Esophagus squamous epithelium (tissue), 5 donors: ENCODE measurements at regions not wholly inside any gene's neighbourhood (a gene's known extent, or its start where the extent isn't known, plus 50 kb on each side); places are given as distances from the start of the nearest gene placed in this dataset.
"Not testable (repeated sequence)": the region's sequence is repeated elsewhere in the genome, so short reads cannot be mapped to it uniquely, and the experiment has no call there.

ENCODE experiments used
- DNase-seq: peaks from one replicate; lab custom pipeline; 2025; lab: John Stamatoyannopoulos, UW
- H3K27ac ChIP-seq, 4 donors: fragments of 200-600 bp; sonication (generic); one replicate each; pipeline ENCODE4 v1.5.1; 2016 to 2019; ENCODE audit warnings: mild to moderate bottlenecking in 1 of 4
- H3K27me3 ChIP-seq, 4 donors: fragments of 200-600 bp; sonication (generic); 1 replicate in 3 of 4; 2 replicates in 1 of 4; pipeline versions ENCODE4 v1.5.1 to v1.6.0; 2017 to 2021; ENCODE audit warnings: antibody characterized with exemption in 1 of 4
- H3K36me3 ChIP-seq, 3 donors: fragments of 200-600 bp; sonication (generic); one replicate each; pipeline ENCODE4 v1.5.1; 2016 to 2019
- H3K4me1 ChIP-seq, 3 donors: fragments of 200-600 bp; sonication (generic); one replicate each; pipeline ENCODE4 v1.5.1; 2017 to 2019
- H3K4me3 ChIP-seq, 4 donors: fragments of 200-600 bp; sonication (generic); 1 replicate in 3 of 4; 2 replicates in 1 of 4; pipeline ENCODE4 v1.5.1; 2016 to 2019; ENCODE audit warnings: mild to moderate bottlenecking in 2 of 4, moderate library complexity in 1 of 4
- H3K9me3 ChIP-seq, 3 donors: fragments of 200-600 bp; sonication (generic); one replicate each; pipeline ENCODE4 v1.5.1; 2016 to 2019
- POLR2A ChIP-seq, 4 donors: fragments of 450-650 bp; IDR thresholded peaks; one replicate each; pipeline ENCODE4 v1.6.1; 2017; ENCODE audit warnings: antibody characterized with exemption in 4 of 4, mild to moderate bottlenecking in 4 of 4, moderate library complexity in 3 of 4
- WGBS, 2 donors: methylation state at CpG; one replicate each; pipeline ENCODE4 v1.1.5; 2018; 5-methylcytosine and 5-hydroxymethylcytosine counted together
- intact Hi-C: fragments of 100-400 bp; cut with DNase I; formaldehyde crosslinking; loops from one replicate; pipeline ENCODE4 v1.15.0; 2022
- donor health status: DM: yes; HTN: yes; CAD: no.

DNA sequence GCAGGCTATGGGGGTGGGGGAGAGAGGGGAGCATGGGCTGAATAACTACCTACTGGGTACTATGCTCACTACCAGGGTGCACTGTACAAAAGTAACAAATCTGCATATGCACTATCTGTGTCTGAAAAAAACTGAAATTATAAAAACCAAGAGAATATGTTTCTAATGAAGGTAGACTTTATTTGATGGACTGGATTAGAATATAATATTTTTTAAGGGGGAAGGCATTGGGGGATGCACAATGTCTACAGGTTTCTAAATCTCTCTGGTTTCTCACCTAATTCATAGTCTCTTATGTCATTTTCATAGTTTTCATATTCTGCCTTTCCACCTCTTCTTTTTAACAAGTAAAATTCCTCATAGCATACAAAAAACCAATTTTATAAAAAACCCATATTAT is 200.8 kb upstream of the C1QTNF3 start:
- intact Hi-C loops, H3K36me3 ChIP-seq, DNase-seq, H3K27me3 ChIP-seq, H3K9me3 ChIP-seq: not testable (repeated sequence)
- Histone ChIP-seq H3K4me3 (peak overlapping the region in 3 of 4 donors; percentile 50 to 76 (median 59)), H3K27ac (peak overlapping the region in 2 of 4 donors; percentile 87 to 93), H3K4me1 (peaks cover 0 to 17% (median 0%) of the 10 kb centered on the region in 3 donors)

DNA sequence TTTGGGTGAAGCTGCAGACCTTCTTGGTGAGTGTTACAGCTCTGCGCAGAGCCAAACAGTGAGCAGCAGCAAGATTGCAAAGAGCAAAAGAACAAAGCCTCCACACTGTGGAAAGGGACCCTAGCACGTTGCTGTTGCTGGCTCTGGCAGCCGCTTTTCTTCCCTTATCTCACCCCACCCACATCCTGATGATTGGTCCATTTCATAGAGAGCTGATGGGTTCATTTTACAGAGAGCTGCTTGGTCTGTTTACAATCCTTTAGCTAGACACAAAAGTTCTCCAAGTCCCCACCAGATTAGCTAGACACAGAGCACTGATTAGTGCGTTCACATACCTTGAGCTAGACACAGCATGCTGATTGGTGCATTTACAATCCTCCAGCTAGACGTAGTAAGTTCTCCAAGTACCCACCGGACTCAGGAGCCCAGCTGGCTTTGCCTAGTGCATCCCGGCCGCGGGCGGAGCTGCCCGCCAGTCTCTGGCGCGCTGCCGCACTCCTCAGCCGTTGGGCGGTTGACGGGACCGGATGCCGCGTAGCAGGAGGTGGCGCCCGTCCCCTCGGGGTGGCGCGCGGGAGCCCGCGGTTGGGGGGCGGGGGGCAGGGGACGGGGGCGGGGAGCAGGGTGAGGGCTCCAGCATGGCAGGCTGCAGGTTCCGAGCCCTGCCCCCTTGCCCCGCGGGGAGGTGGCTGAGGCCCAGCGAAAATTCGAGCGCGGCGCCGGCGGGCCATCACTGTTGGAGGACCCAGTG is 201.4 kb upstream of the C1QTNF3 start:
- peak overlapping the region; percentile 50 to 76 (median 57) for H3K4me3 ChIP-seq
- H3K27ac ChIP-seq = peak overlapping the region; percentile 87 to 96 (median 92)
- peak in 1 of 4 donors; percentile 35 for TF ChIP-seq POLR2A (IDR thresholded peaks at IDR 0.05)

DNA sequence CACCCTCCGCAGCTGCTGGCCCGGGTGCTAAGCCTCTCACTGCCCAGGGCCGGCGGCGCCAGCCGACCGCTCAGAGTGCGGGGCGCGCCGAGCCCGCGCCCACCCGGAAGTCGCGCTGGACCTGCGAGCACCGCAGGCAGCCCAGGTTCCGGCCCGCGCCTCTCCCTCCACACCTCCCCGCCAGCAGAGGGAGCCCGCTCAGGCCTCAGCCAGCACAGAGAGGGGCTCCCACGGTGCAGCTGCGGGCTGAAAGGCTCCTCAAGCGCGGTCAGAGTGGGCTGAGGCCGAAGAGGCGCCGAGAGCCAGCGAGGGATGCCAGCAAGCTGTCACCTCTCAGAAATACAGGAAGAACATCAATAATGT is 202.0 kb upstream of the C1QTNF3 start:
- H3K9me3 ChIP-seq, H3K36me3 ChIP-seq, intact Hi-C loops, H3K27me3 ChIP-seq, DNase-seq: not testable (repeated sequence)
- Histone ChIP-seq H3K4me3 (peak overlapping the region; percentile 50 to 76 (median 57)), H3K4me1 (peaks cover 0 to 20% (median 0%) of the 10 kb centered on the region in 3 donors), H3K27ac (peak overlapping the region; percentile 87 to 96 (median 92))
- no CpG with 5 or more reads among the region's 31 CpGs for WGBS, 2 donors

More for the DNA sequence above, 201.4 kb upstream of the C1QTNF3 start:
- 0% methylated on average over 1 to 3 of the region's 41 CpGs for WGBS, 2 donors
- H3K9me3 ChIP-seq, DNase-seq, H3K36me3 ChIP-seq, H3K27me3 ChIP-seq, intact Hi-C loops: not testable (repeated sequence)
- peaks cover 0 to 20% (median 0%) of the 10 kb centered on the region in 3 donors for H3K4me1 ChIP-seq

DNA sequence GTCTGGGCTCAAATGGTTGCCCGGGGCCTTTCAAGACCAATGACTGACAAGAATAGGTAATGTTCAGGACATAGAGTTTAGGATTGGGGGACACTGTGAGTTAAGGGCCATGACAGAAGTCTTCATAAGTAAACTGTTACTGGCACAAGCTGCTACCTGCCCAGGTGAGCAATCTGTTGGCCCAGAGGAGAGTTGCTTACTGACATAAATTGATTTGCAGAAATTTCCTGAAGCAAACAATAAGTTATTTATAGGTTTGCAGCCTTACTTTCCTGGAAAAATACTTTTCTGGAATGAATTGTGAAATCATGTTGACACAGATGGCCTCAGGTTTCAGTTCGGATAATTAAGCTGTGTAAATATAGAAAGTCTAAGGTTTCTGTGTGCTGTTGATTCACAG is 202.8 kb upstream of the C1QTNF3 start:
- DNase-seq, intact Hi-C loops, H3K27me3 ChIP-seq, H3K36me3 ChIP-seq, H3K9me3 ChIP-seq: not testable (repeated sequence)
- peaks cover 0 to 20% (median 0%) of the 10 kb centered on the region in 3 donors for H3K4me1 ChIP-seq
- WGBS, 2 donors = 18 to 36% methylated on average over 2 of the region's 2 CpGs
- peak overlapping the region in 3 of 4 donors; percentile 27 to 52 (median 28) for H3K4me3 ChIP-seq
- H3K27ac ChIP-seq = peak overlapping the region; percentile 59 to 76 (median 75)

DNA sequence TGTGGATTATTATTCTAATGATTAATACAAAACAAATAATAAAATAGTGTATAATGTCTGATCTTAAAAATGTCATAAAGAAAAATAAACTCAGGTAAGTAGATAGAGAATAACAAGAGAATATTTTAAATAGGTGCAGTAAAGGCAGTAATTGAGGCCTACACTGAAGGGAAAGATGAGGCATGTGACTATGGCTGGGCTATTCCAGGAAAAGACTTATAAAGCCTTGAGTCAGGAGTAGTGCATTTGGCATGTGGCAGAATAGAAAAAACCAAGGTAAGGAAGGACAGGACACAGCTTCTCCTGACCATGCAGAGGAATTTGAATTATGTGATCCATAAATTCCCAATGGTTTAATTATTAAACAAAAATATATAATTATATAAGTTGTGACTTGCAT is 215.6 kb upstream of the C1QTNF3 start:
- intact Hi-C loops, H3K27me3 ChIP-seq, H3K9me3 ChIP-seq, DNase-seq, H3K4me1 ChIP-seq, H3K4me3 ChIP-seq, H3K27ac ChIP-seq, H3K36me3 ChIP-seq: not testable (repeated sequence)

DNA sequence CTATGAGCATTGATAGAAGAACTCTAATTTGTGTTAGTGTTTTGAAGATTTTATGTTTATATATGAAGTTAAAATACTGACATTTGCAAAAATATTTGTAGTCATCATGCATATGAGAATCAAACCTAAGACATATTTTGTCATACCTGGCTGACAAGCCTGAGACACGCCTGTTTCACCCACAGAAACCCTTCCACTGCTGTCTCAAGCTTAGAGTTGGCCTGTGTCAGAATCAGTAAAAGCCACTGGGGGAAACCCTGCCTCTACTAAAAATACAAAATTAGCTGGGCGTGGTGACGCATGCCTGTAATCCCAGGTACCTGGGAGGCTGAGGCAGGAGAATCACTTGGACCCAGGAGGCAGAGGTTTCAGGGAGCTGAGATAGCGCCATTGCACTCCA is 218.0 kb upstream of the C1QTNF3 start:
- 60 to 63% methylated on average over 3 of the region's 4 CpGs for WGBS, 2 donors

DNA sequence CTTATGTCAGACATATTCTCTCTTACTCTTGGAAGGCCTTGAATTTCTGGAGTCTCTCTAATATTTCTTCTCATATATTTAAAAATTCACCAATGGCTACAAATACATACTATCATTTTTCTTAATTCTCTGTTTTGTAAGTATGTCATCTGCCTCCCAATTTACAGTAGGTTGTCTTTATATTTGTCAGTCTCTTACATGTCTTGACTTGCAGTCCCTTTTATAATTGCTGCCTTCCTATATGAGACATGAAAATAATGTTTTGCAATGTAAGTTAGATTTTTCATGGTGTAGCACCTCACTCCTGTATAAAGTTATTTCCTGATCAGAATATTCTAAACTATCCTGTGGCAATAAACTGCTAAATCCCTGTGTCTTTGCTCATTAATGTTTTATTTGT is 223.1 kb upstream of the C1QTNF3 start:
- DNase-seq, H3K36me3 ChIP-seq, intact Hi-C loops, H3K4me3 ChIP-seq, H3K27ac ChIP-seq, H3K4me1 ChIP-seq, H3K27me3 ChIP-seq, H3K9me3 ChIP-seq: not testable (repeated sequence)

More for the DNA sequence above, 218.0 kb upstream of the C1QTNF3 start:
- H3K27me3 ChIP-seq, H3K9me3 ChIP-seq, H3K27ac ChIP-seq, DNase-seq, intact Hi-C loops, H3K4me1 ChIP-seq, H3K36me3 ChIP-seq, H3K4me3 ChIP-seq: not testable (repeated sequence)

DNA sequence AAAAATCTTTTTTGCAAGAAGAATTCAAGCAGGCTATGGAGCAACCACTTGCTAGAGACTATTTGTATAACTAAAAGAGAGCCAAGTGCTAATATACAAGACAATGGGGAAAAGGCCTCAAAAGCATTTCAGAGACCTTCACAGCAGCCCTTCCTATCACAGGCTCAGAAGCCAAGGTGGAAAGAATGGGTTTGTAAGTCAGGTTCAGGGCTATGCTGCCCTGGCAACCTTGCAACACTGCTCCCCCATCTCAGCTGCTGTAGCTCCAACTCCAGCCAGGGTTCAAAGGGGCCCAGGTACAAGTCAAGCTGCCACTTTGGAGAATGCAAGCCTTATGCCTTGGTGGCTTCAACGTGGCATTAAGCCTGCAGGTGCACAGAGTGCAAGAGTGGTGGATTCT is 253.7 kb upstream of the C1QTNF3 start:
- H3K9me3 ChIP-seq, H3K4me3 ChIP-seq, DNase-seq, intact Hi-C loops, H3K27ac ChIP-seq, H3K27me3 ChIP-seq, H3K4me1 ChIP-seq, H3K36me3 ChIP-seq: not testable (repeated sequence)
- WGBS, 2 donors = no CpG with 5 or more reads among the region's 1 CpG

DNA sequence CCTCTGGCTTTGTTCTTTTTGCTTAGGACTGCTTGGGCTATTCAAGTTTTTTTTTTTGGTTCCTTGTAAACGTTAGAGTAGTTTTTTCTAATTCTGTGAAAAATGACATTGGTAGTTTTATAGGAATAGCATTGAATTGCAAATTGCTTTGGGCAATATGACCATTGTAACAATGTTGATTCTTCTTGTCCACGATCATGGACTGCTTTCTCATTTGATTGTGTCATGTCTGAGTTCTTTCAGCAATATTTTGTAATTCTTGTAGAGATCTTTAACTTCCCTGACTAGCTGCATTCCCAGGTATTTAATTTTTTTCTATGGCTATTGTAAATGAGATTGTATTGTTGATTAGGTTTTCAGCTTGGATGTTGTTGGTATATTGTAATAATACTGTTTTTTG is 286.2 kb upstream of the C1QTNF3 start:
- H3K27ac ChIP-seq, H3K27me3 ChIP-seq, H3K9me3 ChIP-seq, H3K4me3 ChIP-seq, H3K36me3 ChIP-seq, intact Hi-C loops, DNase-seq, H3K4me1 ChIP-seq: not testable (repeated sequence)
- 35% methylated on average over 2 of the region's 2 CpGs for WGBS, 2 donors

DNA sequence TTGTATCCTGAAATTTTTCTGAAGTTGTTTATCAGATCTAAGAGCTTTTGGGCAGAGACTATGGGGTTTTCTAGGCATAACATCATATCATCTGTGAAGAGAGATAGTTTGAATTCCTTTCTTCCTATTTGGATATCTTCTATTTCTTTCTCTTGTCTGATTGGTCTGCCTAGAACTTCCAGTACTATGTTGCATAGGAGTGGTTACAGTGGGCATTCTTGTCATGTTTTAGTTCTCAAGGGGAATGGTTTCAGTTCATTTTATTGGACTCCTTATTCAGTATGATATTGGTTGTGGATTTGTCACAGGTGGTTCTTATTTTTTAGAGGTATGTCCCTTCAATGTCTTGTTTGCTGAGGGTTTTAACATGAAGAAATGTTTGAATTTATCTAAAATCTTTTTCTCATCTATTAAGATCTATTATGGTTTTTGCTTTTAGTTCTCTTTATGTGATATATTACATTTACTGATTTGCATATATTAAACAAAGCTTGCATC is 286.6 kb upstream of the C1QTNF3 start:
- H3K9me3 ChIP-seq, H3K4me3 ChIP-seq, H3K4me1 ChIP-seq, intact Hi-C loops, H3K27me3 ChIP-seq, H3K36me3 ChIP-seq, DNase-seq, H3K27ac ChIP-seq: not testable (repeated sequence)

DNA sequence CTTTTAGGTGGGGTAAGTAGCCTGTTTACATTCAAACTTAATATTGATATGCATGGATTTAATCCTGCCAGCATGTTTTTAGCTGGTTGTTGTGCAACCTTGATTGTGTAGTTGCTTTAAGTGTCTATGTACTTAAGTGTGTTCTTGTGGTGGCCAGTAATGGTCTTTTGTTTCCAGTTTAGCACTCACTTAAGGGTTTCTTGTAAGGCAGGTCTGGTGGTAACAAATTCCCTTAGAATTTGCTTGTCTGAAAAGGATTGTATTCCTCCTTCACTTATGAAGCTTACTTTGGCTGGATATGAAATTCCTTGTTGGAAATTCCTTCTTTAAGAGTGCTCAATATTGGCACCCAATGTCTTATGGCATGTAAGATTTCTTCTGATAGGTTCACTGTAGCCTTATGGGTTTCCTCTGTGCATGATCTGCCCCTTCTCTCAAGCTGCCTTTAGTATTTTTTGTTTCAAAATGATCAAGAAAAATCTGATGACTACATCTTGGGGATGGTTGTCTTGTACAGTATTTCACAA is 289.0 kb upstream of the C1QTNF3 start:
- H3K27me3 ChIP-seq, H3K36me3 ChIP-seq, H3K4me1 ChIP-seq, intact Hi-C loops, H3K27ac ChIP-seq, H3K9me3 ChIP-seq, H3K4me3 ChIP-seq, DNase-seq: not testable (repeated sequence)

DNA sequence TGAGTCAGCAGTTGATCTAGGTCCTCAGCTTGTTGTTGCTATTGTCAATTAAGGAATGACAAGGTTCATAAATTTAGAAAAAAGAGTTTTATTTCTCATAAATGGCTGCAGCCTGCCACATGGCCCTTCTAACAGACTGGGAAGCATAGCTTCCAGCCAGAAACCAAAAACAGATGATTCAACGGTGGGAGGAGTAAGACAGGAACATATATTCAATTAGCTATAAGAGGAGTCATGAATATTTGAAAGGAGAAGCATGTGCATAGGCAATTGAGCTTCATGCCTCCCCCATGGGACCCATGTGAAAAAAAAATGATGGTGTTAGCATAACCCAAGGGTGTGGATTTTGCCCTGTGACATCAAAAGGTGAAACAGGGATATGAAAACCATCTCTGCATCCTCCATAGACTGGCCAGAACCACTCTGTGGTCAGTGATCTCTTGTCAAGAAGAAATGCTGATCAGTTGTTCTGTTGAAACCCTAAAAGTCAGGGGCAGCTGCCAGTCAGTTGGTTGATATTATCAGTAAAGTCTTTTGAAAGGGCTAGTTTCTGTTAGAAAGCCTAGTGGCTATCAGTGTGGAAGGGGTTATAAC is 296.5 kb upstream of the C1QTNF3 start:
- 43 to 80% methylated on average over 1 of the region's 1 CpG for WGBS, 2 donors
- H3K36me3 ChIP-seq, DNase-seq, H3K4me3 ChIP-seq, H3K9me3 ChIP-seq, intact Hi-C loops, H3K27me3 ChIP-seq, H3K27ac ChIP-seq, H3K4me1 ChIP-seq: not testable (repeated sequence)

DNA sequence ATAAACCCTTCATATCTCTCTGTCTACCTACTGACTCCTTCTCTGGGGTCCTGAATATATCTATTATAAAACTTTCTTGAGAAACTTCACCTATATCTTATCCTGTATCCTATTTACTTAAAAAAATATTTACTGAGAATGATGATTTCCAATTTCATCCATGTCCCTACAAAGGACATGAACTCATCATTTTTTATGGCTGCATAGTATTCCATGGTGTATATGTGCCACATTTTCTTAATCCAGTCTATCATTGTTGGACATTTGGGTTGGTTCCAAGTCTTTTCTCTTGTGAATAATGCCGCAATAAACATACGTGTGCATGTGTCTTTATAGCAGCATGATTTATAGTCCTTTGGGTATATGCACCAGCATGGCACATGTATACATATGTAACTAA is 301.7 kb upstream of the RAI14 start:
- 64 to 87% methylated on average over 2 of the region's 2 CpGs for WGBS, 2 donors

More for the DNA sequence above, 301.7 kb upstream of the RAI14 start:
- H3K4me3 ChIP-seq, H3K27ac ChIP-seq, H3K27me3 ChIP-seq, H3K9me3 ChIP-seq, H3K36me3 ChIP-seq, intact Hi-C loops, DNase-seq, H3K4me1 ChIP-seq: not testable (repeated sequence)
